HT-29 (cell line): ENCODE measurements at regions not wholly inside any gene's neighbourhood (a gene's known extent, or its start where the extent isn't known, plus 50 kb on each side); places are given as distances from the start of the nearest gene placed in this dataset.
"Not testable (repeated sequence)": the region's sequence is repeated elsewhere in the genome, so short reads cannot be mapped to it uniquely, and the experiment has no call there.

Experiments used
- DNase-seq: peaks from one replicate; pipeline ENCODE4 v3.0.0-alpha.2; 2015; ENCODE audit warnings: low spot score

DNA sequence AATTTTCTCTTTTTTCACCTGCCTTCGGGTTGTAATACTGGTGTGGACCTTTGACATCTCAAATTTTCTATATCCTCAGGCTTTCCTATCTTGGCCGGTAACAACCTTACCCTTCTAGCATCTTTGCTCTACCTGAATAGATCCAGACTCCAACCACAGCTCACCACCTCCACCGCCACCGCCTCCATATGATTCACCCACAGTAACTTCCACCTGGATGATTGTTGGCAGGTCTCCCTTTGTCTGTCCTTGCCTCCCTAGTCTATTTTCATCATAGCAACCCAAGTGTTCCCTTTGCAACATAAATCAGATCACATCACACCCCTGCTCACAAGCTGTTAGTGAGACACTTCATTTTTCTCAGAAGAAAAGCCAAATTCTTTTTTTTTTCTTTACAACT, 525.8 kb upstream of the POU3F2 start:
- DNase-seq: no peak

DNA sequence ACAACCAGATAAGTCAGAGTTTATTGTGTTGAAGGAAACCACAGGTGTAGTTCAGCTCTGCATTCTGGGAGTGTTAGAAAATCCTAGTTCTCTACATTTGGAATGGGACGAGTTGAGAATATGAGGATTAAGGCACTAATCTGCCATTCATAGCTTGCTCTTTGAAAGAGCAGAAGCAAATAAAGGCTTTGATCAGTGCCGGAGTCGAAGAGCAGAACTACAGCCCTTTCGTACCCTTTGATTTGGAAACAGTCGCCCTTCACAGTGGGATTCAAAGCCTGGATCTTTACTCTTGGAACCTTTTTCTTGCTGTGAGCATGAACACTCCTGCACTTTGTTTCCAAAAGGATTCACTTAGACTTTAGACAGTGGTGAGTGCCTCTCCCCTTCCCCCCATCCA, 523.9 kb upstream of the POU3F2 start:
- DNase-seq: no peak

DNA sequence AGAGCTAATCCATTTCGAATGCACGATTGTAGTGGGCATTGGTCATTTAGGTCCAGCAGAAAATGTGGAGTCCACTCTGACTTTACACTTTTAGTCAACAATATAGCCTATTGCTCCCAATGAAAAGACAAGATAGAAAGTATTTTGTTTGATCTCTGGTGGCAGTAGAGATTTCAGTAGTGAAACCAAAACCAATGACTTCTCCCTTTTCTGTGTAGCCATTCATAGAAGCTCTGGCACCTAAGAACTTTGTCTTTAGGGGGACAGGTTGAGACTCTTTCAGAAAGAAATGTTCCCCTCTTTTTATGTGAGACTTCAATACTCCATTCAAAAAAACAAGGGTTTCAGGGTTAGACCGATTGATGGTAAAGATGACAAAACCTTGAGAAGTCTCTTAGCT, 510.8 kb upstream of the POU3F2 start:
- no peak for DNase-seq

DNA sequence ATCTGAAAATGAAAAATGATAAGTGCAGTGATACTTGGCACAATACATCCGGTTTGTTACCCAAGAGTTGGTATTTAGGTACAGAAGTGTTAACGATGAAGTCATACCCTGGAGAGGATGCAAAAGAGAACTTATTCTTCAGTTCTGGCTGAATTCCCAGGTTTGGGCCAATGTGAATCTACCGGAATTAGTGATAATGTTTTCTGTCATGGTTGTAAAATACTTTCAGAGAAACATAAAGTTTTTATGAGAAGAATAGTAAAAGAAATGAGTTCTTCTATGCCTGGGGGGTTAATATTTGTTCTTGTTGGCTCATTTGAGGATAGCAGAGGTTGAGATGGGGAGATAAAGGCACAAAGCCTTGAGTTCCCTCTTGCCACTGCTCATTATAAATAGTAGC, 509.9 kb upstream of the POU3F2 start:
- no peak for DNase-seq

DNA sequence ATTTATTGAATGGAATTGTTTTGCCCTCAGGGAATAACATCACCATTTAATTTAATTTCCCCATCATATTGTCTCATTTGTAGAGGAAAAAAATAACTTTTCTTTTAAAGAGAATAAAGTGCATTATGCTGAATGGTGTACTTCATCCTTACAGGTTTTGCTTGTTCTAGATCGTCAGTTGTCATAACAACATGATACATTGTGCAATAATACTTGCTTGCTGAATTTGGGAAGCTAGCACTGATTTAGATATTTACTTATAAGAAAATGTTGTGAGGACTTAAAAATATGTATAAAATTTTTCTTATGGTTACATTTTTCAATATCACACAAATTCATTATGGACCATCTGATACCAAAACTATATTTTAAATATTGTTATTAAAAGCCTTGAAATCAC, 509.0 kb upstream of the POU3F2 start:
- no peak for DNase-seq

DNA sequence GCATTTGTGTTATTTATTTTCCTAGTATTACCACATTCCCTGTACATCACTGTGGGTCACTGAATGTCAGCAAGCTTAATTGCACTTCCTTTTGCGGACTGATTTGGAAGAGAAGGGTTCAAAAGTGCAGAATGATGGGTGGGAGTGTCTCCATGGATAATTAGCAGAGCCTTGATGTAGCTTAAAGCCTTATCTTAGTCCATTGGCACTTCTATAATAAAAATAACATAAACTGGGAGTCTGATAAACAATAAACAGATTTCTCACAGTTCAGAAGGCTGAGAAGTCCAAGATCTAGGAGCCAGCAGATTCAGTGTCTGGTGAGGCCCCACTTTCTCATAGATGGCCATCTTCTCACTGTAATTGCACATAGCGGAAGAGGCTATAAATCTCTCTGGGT, 501.1 kb upstream of the POU3F2 start:
- DNase-seq: no peak

DNA sequence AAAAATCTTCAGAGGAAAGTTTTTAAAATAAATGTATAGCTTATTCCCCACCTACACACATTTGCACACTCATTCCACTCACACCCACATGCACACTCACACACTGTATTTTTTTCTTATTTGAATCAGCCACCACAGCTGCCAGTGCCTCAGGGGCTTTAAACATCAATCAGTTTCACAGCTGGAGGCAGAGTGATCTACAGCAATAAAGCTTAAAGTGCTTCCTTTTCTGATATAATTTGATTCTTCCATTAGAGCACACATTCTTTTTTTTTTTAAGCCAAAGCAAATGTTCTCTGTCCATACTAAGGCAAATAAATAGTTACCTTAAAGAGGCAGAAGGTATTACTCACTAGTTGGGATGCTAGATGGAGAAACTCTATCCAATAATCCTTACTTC, 498.8 kb upstream of the POU3F2 start:
- DNase-seq: no peak

DNA sequence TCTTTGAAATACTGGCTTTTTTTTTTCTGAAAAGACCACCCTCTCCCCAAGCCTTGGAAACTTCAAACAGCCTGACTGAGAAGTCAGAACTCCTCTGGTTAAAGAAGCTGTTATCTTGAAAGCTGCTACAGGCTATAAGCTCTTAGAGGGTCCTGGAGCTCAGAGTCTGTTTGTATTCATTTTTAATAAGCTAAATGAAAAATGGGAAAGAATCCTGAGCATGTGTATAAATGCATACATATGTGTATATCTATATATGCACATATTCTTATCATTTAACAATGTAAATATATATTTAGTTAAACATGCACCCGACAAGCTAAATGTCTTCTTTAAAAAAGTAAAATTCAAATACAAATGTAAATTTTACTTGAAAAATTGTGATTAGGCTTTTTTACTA, 494.9 kb upstream of the POU3F2 start:
- DNase-seq: no peak

DNA sequence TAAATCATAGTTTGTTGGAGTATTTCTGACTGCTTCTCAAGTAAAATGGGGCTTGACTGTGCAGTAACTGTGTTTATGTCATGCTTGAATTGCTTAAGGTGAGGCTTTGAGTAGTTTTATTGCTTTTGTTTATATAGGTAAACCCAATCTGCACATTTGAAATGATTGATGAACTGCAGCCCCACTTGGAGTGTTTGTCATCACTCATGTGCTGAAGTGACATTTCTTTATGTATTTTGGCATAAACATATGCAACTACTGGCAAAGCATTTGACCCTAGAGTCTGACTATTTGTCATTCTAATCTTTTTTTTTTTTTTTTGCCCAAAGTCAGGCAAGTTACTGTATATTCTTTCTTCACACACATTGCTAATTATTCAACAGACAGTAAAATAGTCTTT, 491.4 kb upstream of the POU3F2 start:
- DNase-seq: no peak

DNA sequence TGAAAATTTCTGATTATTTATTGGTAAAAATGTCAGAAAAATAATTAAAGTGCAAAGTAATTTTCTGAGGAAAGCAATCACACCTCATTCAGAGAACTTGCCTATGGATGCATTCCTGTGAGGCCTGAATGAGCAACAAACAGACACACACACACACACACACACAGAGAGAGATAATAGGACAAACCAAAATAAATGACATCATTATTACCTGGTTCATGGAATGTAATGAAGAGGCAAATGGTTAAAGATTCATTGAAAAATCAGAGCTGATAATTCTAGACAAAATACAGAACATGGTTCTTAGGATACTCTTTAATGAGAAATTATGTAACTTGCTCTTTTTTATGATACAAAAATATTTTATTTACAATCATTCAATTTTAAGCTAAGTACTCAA, 490.6 kb upstream of the POU3F2 start:
- no peak for DNase-seq

DNA sequence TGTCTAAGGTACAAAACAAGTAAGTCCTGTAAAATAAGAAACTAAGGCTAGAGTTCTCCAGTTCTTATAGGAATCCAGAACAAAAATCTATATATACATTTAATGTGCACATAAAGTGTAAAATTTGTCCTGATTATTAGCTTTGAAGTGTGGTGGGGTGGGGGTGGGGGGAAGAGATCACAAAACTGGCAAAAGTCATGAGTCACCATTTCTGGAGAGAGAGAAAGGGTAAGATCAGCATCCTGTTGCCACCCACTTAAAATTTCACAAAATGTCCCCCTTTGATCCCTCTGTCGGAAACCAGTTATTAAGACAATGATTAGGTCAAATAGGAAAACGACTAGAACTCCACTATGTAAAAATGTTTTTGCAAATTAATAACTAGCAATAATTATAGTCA, 482.0 kb upstream of the POU3F2 start:
- no peak for DNase-seq

DNA sequence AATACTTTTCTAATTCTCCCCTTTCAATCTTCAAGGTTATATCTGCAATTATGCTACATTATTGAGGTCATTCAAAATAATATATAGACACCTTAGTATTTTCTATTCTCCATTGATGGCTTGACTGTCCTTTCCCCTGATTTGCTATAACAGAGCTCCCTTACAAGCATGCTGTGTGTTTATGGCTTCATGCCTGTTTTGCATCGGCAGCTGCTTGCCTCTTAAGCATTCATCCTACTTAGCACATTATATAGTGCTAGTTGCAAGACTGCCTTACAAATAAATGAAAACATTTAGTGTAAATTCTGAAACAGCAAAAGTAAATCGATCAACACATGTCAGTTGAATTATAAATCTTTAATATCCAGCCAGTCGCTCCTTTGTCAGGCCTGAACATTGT, 476.2 kb upstream of the POU3F2 start:
- no peak for DNase-seq

DNA sequence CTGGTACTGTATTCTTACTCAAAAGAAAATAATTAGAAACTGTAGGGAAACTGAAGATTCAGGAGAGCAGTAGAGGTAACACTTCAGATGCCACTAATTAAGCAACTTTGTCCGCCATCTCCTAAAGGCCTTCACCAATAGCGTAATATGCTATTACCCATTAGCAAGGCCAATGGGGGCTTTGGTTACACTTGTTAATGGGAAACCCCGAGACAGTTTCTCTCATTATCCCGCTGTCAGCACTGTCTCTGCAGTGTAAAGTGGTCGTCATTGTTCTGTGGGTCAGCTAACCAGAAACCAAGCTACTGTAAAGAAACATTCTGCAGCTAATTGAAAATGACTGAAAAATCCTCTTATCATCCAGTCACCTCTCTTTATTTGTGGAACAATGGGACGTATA, 468.0 kb upstream of the POU3F2 start:
- DNase-seq: no peak

DNA sequence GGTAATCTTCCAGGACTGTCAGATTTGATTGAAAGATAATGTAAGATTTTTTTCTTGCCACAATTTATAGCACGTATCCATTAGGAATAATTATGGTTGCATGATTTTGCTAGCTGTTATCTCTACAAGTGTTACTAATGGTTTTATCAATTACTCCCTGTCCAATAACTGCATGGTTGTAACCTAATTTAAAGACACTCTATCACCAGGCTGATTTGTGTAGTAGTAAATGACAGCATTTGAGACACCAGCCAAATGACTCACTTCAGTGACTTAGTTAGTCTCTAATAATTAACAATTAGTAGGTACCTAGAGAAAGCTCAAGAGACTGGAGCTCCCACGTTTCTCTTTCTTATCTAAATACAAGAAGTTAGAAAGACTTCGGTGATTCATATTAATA, 453.8 kb upstream of the POU3F2 start:
- DNase-seq: no peak

DNA sequence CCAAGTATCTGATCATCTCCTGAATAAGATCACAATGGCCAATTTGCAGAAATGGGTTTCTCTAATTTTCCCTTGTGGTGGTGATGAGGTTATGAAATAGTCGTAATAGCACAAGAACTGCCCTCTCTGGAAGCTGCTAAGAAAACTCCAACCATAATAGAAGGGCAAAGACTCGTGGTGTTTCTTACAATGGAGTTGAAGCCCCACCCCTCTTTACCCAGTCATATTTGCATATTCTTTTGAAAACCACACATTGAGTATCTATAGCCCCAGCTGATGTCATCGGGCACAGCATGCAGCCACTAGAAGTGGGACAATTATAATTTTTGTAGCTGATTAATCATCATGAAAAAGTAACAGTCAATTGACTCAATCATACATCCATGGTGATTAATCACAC, 452.1 kb upstream of the POU3F2 start:
- DNase-seq: no peak

DNA sequence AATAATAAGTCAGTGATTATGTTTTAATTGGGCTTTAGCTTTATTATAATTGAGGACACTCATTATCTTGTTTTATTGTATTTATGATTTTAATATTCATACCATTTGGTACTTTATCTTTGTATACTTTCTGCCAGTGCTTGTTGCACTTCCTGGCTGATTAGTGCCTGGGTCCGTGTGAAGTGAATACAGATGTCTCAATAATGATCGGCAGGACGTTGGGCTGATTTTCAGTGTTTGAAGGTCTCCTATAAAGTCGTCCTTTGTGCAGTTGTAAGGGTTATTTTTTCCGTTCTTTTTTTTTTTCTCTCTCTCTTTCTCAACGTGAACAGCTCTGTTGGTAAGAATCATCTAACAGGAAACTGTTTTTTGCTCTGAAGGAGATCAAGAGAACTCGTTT, 450.0 kb upstream of the POU3F2 start:
- no peak for DNase-seq

DNA sequence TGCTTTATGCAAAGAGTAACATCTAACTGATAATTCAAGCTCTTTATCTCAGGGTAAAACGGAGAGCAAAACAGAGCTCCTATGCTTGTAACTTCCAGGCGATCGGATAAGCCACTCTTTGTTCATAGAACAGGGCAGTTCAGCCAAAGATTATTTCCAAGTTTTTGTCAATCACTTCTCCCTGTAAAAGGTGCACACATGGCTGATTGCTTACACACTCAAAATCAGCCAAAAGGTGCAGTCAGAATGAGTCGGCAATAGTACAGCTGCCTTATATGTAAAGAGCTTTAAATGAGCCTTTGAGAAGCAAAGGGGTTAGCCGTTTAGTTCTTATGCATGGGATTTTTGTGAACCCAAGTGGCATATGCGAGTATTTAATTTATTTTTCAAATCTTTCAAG, 449.6 kb upstream of the POU3F2 start:
- DNase-seq: no peak

DNA sequence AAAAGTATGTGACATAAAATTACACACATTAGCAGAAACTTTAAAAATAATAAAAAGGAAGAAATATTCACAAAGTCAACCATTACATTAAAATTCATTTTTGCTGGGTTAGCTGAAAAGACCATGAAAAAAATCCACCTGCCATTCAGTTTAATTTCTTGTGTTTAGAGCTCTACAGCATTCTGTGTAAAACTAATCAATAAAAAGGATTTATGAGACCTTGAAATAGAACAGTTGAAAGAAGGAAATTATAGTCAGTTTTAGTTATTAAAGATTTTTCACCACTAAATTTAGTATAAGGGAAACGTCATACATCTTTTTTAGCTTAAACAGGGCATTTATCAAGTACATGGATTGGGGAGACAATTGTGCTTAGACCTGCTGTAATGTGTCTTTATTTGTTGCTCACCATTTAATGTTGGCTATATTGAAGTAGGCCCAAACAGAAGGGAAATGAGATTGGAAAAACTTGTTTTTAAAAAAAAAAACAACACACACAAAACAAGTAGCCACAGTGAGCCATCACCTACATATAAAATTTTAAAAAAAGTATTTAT, 438.7 kb upstream of the POU3F2 start:
- no peak for DNase-seq

DNA sequence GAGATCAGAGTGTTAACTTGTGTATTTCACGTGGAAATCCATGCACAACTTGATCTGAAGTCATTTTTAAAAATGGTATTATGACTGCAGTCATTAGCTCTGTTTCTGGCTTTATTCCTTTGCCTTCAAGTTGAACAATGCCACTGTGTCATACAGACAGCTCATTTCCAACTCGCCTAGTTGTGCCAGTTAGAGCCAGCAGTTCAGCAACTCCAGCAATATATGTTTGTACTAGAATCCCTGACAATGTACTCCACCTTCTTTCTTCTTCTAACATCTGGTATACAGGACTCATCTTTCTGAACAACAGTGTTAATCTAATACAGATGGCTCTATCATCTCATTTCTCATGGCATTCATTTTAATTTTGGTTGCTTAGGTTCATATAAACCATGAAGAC, 418.3 kb upstream of the POU3F2 start:
- DNase-seq: no peak

DNA sequence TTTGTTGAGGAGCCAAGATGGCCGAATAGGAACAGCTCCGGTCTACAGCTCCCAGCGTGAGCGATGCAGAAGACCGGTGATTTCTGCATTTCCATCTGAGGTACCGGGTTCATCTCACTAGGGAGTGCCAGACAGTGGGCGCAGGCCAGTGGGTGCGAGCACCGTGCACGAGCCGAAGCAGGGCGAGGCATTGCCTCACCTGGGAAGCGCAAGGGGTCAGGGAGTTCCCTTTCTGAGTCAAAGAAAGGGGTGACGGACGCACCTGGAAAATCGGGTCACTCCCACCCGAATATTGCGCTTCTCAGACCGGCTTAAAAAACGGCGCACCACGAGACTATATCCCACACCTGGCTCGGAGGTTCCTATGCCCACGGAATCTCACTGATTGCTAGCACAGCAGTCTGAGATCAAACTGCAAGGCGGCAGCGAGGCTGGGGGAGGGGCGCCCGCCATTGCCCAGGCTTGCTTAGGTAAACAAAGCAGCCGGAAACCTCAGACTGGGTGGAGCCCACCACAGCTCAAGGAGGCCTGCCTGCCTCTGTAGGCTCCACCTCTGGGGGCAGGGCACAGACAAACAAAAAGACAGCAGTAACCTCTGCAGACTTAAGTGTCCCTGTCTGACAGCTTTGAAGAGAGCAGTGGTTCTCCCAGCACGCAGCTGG, 417.7 kb upstream of the POU3F2 start:
- DNase-seq: not testable (repeated sequence)

DNA sequence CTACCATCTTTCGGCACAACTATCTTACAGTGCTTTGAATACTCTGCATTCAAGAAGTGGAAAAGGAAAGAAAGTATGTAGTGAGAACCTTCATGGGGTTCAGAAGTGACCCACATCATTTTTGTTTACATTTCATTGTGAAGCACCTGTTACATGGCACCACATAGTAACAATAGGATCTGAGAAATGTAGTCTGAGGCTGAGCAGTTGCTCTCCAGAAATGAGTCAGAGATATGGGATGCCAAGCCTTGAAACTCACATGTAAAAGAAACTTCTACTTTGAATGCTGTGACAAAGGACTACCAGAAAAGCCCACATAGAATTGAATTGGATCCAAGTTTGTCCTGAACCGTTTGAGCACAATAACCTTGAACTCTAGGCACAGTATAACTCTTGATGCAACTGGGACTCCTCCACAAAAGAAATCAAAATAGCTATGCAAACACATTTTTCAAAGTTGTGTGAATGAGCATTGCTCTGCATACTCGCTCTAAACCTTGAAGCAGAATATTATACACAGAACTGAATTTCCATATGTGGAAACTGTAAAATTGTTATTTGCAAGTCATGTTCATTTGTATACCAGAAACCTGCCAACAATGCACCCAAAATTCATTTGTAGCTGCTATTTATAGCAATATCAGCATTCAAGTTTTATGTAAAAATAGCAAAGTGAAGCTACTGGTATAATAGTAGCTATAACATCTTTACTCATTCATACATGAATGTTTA, 400.9 kb upstream of the POU3F2 start:
- DNase-seq: no peak

DNA sequence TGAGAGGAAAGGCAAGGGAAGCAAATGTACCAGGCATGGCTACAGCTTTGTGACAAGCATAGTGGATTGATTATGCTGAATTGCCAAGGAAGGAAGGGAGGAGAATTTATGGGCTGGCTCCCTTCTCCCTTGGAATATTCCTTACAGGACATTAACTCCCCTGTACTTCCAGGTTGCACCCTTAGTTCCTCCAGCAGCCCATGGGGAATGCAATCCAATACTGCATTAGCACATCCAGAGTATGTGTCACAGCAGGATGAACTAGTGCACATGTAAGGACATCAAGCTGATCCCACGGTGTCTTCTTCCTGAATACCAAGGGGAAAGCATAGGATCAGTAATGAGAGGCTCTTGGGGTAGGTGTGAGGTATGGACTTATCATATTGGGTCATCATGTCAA, 390.7 kb upstream of the POU3F2 start:
- no peak for DNase-seq

DNA sequence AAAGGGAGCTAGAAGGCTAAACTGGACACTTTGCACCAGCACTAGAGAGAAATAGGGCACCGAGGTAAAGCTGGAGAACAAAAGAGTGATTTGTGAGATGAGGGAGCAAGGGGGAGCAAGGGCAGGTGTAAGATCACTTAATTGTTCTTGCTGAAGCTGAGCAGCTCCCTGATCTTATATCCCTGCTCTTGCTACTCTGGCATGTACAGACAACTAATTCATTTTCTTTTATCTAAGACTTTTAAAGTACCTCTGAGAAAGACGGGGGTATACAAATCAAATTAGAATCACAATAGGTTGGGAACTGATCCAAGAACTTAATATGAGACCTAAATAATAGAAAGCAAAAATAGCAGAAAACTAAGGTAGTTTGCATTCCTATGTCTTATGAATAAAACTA, 381.7 kb upstream of the POU3F2 start:
- no peak for DNase-seq
